GM19099 (cell line): ENCODE measurements at regions not wholly inside any gene's neighbourhood (a gene's known extent, or its start where the extent isn't known, plus 50 kb on each side); places are given as distances from the start of the nearest gene placed in this dataset.

Experiments
- POLR2A ChIP-seq: IDR thresholded peaks from 3 replicates; pipeline ENCODE4 v1.6.1; 2011; ENCODE audit warnings: low read depth; ENCODE audit not compliant: insufficient read length; ENCODE audit errors: extremely low read depth

DNA sequence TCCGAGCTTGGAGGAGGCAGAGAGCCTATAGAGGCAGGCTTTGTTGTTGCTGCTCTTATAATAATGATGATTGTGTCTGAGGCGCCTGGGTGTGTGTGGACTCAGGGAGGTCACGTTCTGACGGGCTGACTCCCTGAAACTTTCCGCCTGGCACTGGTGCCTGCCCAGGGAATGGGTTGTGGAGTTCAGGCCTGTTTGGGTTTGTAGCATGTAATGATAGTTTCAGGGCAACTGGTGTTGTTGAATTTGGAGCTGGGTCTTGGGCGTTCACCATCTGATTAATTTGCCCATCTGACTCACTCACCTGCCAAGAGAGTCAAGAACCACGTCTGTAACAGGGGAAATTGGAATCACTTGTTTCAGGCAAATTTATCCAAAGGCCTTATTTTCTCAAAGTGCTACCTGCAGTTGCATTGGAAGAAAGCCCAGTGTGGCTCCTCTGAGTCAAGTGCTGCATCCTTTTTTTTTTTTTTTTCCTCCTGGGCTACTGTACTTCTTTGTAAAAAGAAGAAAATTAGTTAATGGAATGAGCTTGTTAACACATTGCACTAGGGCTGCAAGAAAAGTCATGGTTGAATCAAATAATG is 386.5 kb downstream of the GADD45G start:
- no peak for TF ChIP-seq POLR2A

DNA sequence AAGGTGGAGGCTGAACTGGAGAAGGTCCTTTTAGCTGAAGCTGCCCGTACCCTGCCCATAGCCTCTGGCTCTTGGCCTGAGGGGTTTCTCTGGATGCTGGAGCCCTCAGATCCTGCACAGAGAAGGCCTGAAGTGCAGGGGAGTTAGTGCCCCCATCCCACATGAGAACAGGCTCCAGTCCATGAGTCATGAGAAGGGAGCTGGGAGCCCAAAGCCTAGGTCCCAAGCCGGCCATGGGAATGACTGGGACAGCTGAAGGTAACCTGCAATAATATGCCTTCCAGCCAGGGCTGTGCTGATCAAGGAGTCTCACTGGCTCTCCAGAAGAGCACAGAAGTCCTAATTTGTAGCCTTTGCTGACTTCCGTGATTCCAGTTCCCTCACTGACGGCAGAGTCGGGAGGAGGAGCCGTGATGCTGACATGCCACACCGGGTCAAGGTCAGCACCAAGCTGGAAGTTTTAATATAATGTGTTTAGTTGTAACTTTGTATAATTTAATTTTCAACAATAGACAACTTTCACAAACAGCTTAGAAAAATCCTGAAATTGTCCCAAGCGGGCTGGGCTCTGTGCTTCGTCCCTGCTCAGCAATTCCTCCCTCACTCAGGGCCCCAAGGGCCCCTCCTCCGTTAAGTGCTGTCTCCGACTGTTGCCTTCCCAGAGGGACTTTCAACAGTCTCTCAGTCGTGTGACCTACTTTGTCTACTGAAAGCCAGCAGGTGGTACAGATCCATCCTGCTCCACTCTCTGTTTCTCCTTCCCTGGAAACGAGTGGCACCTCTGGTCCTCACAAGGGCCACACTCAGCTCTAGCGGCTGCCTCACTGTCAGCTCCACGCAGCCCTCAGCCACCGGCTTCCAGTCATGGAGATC is 387.8 kb downstream of the GADD45G start:
- TF ChIP-seq POLR2A: no peak

DNA sequence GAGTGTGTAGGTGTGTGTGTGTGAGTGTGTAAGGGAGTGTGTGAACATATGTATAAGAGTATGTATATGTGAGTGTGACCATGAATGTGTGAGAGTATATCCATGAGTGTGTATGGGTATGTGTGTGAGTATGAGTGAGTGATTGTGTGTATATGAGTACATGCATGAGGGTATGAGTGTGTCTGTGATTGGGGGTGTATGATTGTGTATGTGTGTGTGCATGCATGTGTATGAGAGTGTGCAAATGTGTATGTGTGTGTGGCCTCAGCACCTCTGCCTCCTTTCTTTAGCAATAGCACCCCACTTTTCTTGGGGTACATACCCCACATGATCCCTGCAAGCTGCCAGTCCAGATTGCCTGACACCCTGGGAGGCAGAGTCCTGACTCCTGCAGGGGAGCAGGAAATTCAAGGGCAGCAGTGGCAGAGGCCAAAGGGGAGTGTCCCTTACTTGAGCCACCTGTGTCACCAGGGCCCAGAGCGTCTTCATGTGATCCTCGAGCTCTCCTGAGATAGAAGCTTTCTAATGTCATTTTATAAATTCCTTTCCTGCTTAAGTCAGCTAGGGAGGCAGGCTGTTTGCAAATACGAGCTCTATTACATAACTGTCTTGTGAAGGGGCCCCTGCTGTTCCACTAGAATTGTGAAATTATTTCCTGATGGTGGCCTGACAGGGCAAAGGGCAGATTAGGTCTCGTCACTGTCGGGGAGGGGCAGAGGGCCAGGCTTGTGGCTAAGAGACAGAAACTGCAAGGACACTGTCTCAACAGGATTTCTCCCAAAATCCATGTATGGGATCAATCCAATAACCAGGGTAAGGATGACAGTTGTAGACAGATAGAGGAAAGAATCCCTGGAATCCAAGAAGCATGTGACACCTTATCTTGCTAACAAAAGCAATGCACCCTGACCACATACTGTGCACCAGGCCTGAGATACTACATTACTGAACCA is 389.1 kb downstream of the GADD45G start:
- TF ChIP-seq POLR2A: no peak

DNA sequence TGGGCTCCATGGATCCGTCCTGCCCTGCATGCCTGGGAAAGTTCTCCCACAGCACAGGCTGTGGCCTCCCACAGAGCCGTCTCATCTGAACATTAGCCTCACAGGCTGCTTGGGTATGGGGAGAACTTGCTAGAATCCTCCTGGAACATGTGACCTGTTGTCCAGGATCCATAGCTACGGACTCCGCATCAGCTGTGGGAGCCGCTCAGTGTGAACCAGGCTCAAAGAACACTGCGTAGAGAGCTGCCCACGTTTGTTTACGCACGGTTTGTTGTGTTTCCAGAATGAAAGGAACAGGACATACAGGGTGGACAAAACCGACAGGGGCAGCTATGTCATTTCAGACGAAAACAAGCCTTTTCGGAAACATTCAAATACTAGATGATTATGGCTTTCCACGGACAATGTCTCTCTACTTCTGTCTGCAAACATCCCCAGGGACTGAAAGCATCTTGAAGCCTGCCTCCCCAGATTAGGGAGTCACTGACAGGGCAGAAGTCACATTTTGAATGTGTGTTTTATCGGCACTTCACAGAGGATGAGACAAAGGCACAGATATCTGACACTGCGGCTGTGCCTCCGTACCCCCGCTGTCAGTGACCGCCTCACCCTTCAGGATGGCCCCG is 390.3 kb downstream of the GADD45G start:
- TF ChIP-seq POLR2A: no peak

DNA sequence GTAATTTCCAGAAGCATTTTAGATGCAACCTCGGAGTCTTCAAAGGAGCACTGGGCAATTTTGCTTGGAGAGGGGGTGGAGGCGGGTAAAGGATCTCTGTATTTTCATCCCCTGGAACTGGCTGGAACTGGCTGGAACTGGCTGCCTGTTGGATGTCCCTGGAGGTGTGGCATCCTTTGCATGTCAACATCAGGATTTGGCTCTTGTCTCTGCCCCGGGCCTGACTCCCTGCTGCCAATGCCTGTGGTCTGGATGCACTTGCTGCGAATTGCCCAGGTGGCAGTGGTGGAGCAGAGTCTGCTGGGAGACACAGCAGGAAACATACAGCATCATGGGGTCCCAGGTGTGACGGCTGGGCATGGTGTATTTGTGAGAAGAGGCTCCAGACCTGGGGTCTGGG is 391.3 kb downstream of the GADD45G start:
- no peak for TF ChIP-seq POLR2A

DNA sequence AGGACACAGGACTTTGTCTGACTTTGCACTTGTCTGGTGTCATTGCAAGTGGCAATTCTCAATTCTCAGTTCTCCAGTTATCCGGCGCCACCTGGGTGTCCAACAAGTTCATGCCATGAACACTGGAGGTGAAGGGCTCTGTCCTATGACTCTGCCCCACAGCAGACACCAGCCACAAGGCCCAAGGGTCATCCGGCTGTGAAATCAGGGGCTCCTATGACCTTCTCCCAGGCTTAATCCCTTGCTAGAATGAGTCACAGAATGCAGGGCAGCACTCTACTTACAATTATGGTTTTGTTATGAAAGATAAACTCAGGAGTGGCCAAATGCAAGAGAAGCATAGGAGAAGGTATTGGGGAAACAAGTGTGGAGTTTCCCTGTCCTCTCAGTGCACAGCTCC is 392.0 kb downstream of the GADD45G start:
- TF ChIP-seq POLR2A: no peak

DNA sequence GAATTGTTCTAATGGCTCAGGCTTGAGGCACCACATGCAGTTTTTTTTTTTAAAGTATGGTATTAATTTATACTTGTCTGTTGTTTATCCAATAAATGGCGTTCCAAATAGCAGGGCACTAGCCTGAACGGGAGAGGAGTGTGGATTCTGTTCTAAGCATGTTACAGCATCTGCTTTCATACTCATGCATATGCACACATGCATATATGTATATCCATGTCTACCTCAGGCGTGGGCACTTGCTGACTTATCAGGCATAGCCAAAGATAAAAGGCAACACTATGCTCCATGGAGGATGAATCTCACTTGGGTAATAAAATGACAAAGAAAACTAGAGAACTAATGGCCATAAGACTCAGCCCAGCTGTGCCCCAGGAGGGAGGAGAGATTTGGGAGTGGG is 393.8 kb downstream of the GADD45G start:
- no peak for TF ChIP-seq POLR2A

DNA sequence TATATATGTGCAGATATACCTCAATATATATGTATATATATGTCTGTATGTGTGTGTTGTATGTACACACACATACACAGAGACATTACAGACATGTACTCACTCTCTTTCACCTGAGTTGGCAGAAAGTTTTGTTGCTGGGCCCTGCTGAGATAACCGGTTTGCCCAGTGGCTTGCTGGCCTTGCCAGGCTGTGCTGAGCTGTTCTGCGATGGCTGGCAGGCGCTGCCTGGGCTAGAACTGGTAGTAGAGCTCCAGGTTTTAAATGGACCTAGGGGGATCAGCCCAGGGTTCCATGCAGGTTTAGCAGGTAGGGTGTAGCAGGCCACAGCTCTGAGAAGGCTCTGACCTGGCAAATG is 394.3 kb downstream of the GADD45G start:
- no peak for TF ChIP-seq POLR2A

DNA sequence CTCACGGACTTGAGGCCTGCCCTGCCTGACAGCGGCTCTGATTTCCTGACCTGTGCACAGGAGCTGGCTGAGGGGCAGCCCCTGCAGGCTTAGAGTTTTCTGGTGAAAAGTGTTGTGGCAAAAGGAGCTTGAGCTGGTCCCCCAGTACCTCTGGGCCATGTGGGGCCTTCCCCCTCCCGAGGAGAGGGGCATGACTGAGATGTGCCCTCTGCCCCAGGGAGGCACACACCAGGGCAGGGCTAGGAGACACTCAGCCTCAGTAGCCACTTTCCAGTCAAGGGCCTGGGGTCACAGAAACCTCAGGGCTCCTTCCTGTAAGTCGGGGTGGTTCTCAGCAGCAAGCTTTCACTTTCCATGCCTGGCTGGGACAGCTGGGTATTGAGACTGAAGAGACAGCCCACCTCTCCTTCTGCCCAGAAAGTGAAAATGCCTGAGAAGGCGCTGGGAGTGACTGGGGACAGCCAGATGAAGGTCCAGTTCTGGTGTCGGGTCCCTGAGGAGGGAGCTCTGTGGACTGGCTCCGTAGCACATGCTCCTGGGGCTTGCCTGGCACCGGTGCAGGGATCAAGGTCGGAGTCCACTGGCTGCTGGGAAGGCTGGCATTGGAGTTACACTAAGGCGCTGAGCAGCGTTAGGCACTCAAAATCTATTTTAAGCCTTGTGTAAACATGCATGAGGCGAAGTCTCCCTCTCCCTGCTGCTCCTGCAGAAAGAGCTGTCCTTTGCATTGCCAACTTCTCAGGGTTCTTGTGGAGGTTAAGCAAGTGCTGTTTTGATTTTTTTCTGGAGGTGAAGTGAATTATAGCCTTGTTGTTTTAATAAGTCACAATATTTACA is 394.9 kb downstream of the GADD45G start:
- TF ChIP-seq POLR2A: peak; percentile 55

DNA sequence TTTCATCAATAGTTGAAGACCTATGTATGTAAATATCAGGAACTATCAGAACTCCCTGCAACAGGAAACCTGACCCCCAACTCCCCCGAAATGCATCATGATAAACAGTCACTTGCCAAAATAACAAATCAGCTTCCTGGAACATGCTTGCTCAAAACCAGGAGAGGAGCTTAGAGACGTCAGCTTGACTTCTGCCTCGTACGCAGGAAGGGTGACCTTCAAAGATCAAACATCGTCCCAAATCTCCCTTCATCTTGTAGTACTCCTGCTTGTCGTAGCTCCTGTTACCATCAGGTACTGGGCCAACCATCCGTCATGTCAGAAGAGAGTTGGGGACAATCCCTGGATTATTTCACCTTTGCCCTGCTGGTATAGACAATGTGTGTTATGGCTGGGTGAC is 396.1 kb downstream of the GADD45G start:
- no peak for TF ChIP-seq POLR2A

DNA sequence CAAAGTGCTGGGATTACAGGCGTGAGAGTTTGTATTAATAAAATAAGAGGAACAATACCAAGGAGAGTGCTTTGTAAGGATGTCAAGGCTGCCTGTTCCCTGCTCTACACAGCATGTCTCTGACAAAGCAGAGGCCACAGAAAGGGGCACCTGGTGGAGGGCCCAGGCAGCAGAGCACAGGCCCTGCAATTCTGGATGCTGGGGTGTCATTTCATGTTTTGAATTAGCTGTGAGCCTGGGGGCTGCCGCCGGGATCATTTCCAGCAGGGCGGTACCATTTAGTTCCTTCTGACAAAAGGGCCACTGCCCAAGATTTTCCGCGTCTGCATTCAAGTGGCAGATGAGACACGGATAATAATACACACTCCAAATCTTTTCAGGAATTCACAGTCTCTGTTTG is 396.9 kb downstream of the GADD45G start:
- TF ChIP-seq POLR2A: no peak

DNA sequence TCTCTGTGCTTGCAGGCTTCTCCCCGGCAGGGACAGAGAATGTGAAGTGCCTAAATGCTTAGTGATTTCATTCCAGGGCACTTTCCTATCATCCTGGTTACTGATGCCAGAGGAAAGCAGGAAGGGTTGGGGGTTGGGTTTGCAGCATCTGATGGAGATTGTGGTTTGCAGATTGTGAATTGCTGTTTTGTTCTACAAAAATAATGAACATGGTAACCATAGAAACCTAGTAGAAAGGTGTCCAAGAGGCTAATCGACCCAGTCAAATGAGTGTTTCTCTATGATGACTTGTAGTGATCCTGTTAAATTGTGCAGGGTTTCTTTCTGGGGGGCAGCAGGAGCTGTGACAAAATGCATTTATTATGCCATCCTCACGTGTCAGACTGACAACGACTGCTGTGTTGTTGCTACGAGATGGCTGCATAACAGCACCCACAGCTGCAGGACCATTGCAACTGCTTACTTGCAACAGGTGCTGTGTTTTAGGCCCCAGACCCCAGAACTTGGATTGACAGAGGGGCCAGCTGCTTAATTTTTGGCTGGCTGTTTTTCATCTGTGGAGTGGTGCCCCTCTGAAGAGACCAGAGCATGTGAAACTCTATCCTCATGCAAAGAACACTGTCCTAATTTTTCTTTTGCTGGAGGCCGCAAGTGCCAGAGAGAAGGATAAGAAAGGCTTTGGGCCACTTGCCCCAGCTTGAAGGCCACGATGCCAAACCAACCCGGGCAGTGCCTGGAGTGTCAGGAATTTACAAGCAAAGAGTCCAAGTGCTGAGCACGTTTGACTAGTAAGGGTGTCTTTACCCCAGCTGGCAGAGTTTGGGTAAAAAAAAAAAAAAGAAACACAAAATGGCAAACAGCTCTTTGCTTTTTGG is 397.8 kb downstream of the GADD45G start:
- no peak for TF ChIP-seq POLR2A

DNA sequence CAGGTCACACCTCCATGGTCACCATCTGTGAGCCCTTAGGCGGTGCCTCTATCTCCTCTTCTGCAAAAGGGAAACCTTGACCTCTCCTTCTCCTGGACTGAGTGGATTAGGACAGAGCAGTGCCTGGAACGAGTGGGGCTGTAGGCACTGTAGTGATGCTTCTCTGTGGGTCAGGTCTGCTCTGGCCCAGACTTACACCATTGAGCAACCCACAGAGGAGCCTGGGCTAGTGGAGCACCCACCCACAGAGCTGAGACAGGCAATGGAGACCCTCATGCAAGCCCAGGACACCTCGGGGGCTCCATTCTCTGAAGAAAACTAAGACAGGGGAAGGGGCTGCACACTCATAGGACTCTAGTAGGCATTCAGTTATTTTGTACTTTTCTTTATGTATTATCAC is 400.6 kb downstream of the GADD45G start:
- TF ChIP-seq POLR2A: no peak
